Transverse colon (tissue), 4 donors: ENCODE measurements at regions not wholly inside any gene's neighbourhood (a gene's known extent, or its start where the extent isn't known, plus 50 kb on each side); places are given as distances from the start of the nearest gene placed in this dataset.

ENCODE experiments used
- DNase-seq: peaks from one replicate; pipeline ENCODE4 v3.0.0-alpha.2; 2019
- H3K27ac ChIP-seq, 4 donors: fragments of 200-600 bp; sonication (generic); 2 replicates each; pipeline ENCODE4 v1.5.1; 2016 to 2018; ENCODE audit warnings: inconsistent platforms in 4 of 4
- H3K27me3 ChIP-seq: fragments of 200-600 bp; sonication (generic); 2 replicates; pipeline ENCODE4 v1.5.1; 2017; ENCODE audit warnings: inconsistent platforms
- H3K36me3 ChIP-seq, 4 donors: fragments of 200-600 bp; sonication (generic); 2 replicates each; pipeline ENCODE4 v1.5.1; 2017 to 2019; ENCODE audit warnings: inconsistent platforms in 4 of 4
- H3K4me1 ChIP-seq, 4 donors: fragments of 200-600 bp; sonication (generic); 2 replicates each; pipeline ENCODE4 v1.5.1; 2017 to 2020; ENCODE audit warnings: inconsistent platforms in 4 of 4
- H3K4me3 ChIP-seq, 4 donors: fragments of 200-600 bp; sonication (generic); 1 replicate in 1 of 4; 2 replicates in 3 of 4; pipeline versions ENCODE4 v1.5.1 to v1.6.1; 2017 to 2019; ENCODE audit warnings: inconsistent platforms in 4 of 4
- H3K9me3 ChIP-seq, 2 donors: fragments of 200-600 bp; sonication (generic); 2 replicates each; pipeline ENCODE4 v1.5.1; 2017 to 2019; ENCODE audit warnings: inconsistent platforms in 2 of 2
- CTCF ChIP-seq, 5 experiments: fragments of 200-600 bp in 3 of 5; fragments of 450-650 bp in 2 of 5; sonication (generic) in 3 of 5; IDR thresholded peaks; 1 replicate in 2 of 5; 2 replicates in 3 of 5; pipeline ENCODE4 v1.5.1; 2016 to 2017; ENCODE audit warnings: antibody characterized with exemption in 5 of 5, inconsistent platforms in 3 of 5, mild to moderate bottlenecking in 2 of 5, moderate library complexity in 1 of 5
- EP300 ChIP-seq: sonication (generic); formaldehyde crosslinking; IDR thresholded peaks from one replicate; pipeline ENCODE4 v1.6.1; 2017; ENCODE audit warnings: antibody characterized with exemption, low read depth
- POLR2A ChIP-seq: fragments of 450-650 bp; IDR thresholded peaks from one replicate; pipeline ENCODE4 v1.6.1; 2016; ENCODE audit warnings: antibody characterized with exemption, mild to moderate bottlenecking, moderate library complexity
- POLR2AphosphoS5 ChIP-seq, 3 donors: sonication (generic); formaldehyde crosslinking; IDR thresholded peaks; one replicate each; pipeline ENCODE4 v1.6.1; 2016; ENCODE audit warnings: antibody characterized with exemption in 3 of 3
- WGBS, 2 donors: methylation state at CpG; one replicate each; pipeline ENCODE4 v1.1.5; 2018; ENCODE audit warnings: low coverage in 1 of 2; 5-methylcytosine and 5-hydroxymethylcytosine counted together
- in situ Hi-C, 4 donors: fragments of 200-750 bp; cut with MboI; loops; one replicate each; pipeline versions ENCODE4 v1.15.0 to v1.15.1; 2017; ENCODE audit warnings: low sequenced_read_pairs in 3 of 4, low pct_ligation_motif_present in 1 of 4, low pct_unique_long_range_greater_than_20kb in 1 of 4
- intact Hi-C: fragments of 100-400 bp; cut with DNase I; formaldehyde crosslinking; loops from one replicate; pipeline ENCODE4 v1.15.1; 2023; ENCODE audit warnings: low total_unique reads

GRCh38 chrX:4380710-4381109 is 667.3 kb upstream of the PRKX start:
- no peak for DNase-seq
- Histone ChIP-seq H3K27me3 (no peaks in the 10 kb centered on the region), H3K9me3 (no peaks in the 10 kb centered on the region), H3K4me3 (no peak overlapping the region), H3K36me3 (no peaks in the 10 kb centered on the region), H3K4me1 (no peaks in the 10 kb centered on the region), H3K27ac (no peak overlapping the region)
- in situ Hi-C loops, result no loop called here
- intact Hi-C loops, result no loop called here
- TF ChIP-seq POLR2A (no peak), EP300 (no peak), POLR2AphosphoS5 (IDR thresholded peaks at IDR 0.05) (no peak), CTCF (IDR thresholded peaks at IDR 0.05) (no peak)

GRCh38 chrX:4379071-4379470 is 665.6 kb upstream of the PRKX start:
- no peaks in the 10 kb centered on the region for H3K9me3 ChIP-seq
- H3K36me3 ChIP-seq, result no peaks in the 10 kb centered on the region
- no peaks in the 10 kb centered on the region for H3K27me3 ChIP-seq
- intact Hi-C loops, result no loop called here
- in situ Hi-C loops, result no loop called here
- H3K27ac ChIP-seq, result no peak overlapping the region
- no peak for DNase-seq
- 93% methylated on average over 1 of the region's 1 CpG; no CpG with 5 or more reads in 1 of the 2 donors for WGBS, 2 donors
- no peak overlapping the region for H3K4me3 ChIP-seq
- no peaks in the 10 kb centered on the region for H3K4me1 ChIP-seq
- TF ChIP-seq POLR2A (no peak), POLR2AphosphoS5 (IDR thresholded peaks at IDR 0.05) (no peak), EP300 (no peak), CTCF (IDR thresholded peaks at IDR 0.05) (no peak)

- H3K27ac ChIP-seq, result no peak overlapping the region
- WGBS, 2 donors, result 56 to 82% methylated on average over 2 to 8 of the region's 8 CpGs
- H3K4me1 ChIP-seq, result no peaks in the 10 kb centered on the region
- TF ChIP-seq CTCF (IDR thresholded peaks at IDR 0.05) (no peak), EP300 (no peak), POLR2AphosphoS5 (IDR thresholded peaks at IDR 0.05) (no peak), POLR2A (no peak)
- intact Hi-C loops, result no loop called here
- in situ Hi-C loops, result no loop called here
- H3K27me3 ChIP-seq, result no peaks in the 10 kb centered on the region
- H3K4me3 ChIP-seq, result no peak overlapping the region
- H3K9me3 ChIP-seq, result no peaks in the 10 kb centered on the region
- no peaks in the 10 kb centered on the region for H3K36me3 ChIP-seq
- no peak for DNase-seq
Measured at GRCh38 chrX:4373791-4374190, 660.3 kb upstream of the PRKX start.

- DNase-seq, result no peak
- no peaks in the 10 kb centered on the region for H3K36me3 ChIP-seq
Measured at GRCh38 chrX:4358577-4358976, 645.1 kb upstream of the PRKX start.

More at GRCh38 chrX:4358577-4358976, 645.1 kb upstream of the PRKX start:
- intact Hi-C loops (no loop called here), in situ Hi-C loops (no loop called here)
- Histone ChIP-seq H3K27me3 (no peaks in the 10 kb centered on the region), H3K9me3 (no peaks in the 10 kb centered on the region), H3K27ac (no peak overlapping the region), H3K4me1 (no peaks in the 10 kb centered on the region), H3K4me3 (no peak overlapping the region)
- TF ChIP-seq EP300 (no peak), POLR2A (no peak), POLR2AphosphoS5 (IDR thresholded peaks at IDR 0.05) (no peak), CTCF (IDR thresholded peaks at IDR 0.05) (no peak)
- 77 to 84% methylated on average over 3 of the region's 3 CpGs for WGBS, 2 donors
